ENCODE measurements at regions not wholly inside any gene's neighbourhood (a gene's known extent, or its start where the extent isn't known, plus 50 kb on each side); places are given as distances from the start of the nearest gene placed in this dataset.

DNA sequence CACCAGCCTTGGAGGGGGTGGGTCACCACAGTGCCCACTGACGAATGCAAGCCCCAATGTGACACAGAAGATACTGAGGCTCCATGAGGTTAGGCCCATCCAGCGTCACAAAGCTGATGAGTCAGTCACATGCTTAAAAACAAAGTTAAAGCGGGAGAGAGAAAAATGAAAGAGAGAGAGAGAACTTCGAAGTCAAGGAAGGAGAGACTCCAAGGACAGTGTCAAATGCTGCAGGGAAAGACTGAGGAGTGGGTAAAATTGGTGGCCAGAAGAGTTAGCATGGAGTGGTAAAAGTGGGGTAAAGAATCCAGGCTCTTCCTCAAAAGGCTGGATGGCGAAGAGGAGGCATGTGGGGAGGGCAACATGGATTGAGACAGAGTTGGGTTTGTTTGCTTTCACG lies 201.9 kb upstream of the CCDC150 start:
- no peak overlapping the region for H3K4me2 ChIP-seq (ENCODE audit: insufficient read depth, low read length)
- dilution Hi-C loops (cut with MboI; ENCODE audit: extremely low pct_ligation_motif_present, low sequenced_read_pairs), result no loop called here

More for the DNA sequence above, 201.9 kb upstream of the CCDC150 start:
- Histone ChIP-seq H4K20me1 (replicated peaks; ENCODE audit: control insufficient read depth, extremely low read depth, insufficient read depth, low read length) (no peaks in the 10 kb centered on the region), H3K36me3 (ENCODE audit: control insufficient read depth in 2 of 2, extremely low read depth in 1 of 2, insufficient read depth in 2 of 2, low read length in 2 of 2) (no peaks in the 10 kb centered on the region), H3K9me3 (replicated peaks; ENCODE audit: control insufficient read depth, insufficient read depth, low read length) (no peaks in the 10 kb centered on the region), H3K4me3 (replicated peaks in 1 of 3; ENCODE audit: insufficient read depth in 1 of 3, low read depth in 1 of 3, low read length in 3 of 3) (no peak overlapping the region), H3K79me2 (ENCODE audit: control insufficient read depth, insufficient read depth, low read length) (no peaks in the 10 kb centered on the region), H3K27me3 (ENCODE audit: control insufficient read depth in 2 of 2, insufficient read depth in 2 of 2, low read length in 2 of 2) (no peaks in the 10 kb centered on the region), H3K27ac (ENCODE audit: insufficient read depth, low read depth, low read length) (no peak overlapping the region), H3K9ac (replicated peaks; ENCODE audit: extremely low read depth, insufficient read depth, low read length) (no peak overlapping the region), H3K4me1 (ENCODE audit: control insufficient read depth, extremely low read depth, insufficient read depth, low read length) (peaks cover 23% of the 10 kb centered on the region), H2AFZ (ENCODE audit: low read depth, low read length) (no peak overlapping the region), H3K9me1 (replicated peaks; ENCODE audit: control insufficient read depth, extremely low read depth, insufficient read depth, low read length) (no peaks in the 10 kb centered on the region)
- FAIRE-seq (no peak), DNase-seq (ENCODE audit: low read depth, low spot score) (no peak)
- ChIA-PET CTCF (interaction anchor here (1.3 kb wide), 1 partner anchor 16 kb away, joined by 4 read pairs; no protein-coding TSS in a partner anchor), POLR2A (no interaction called here)
- TF ChIP-seq MYC (IDR thresholded peaks at IDR 0.05; ENCODE audit: low read depth, low read length), result no peak
- no peak for TF ChIP-seq JUN (IDR thresholded peaks at IDR 0.05; ENCODE audit: borderline replicate concordance, insufficient read depth, insufficient read length, low read depth)
- no peak for TF ChIP-seq MAX (IDR thresholded peaks at IDR 0.05; ENCODE audit: insufficient read depth, insufficient read length)
- TF ChIP-seq CTCF (IDR thresholded peaks at IDR 0.05; ENCODE audit: extremely low read depth in 1 of 2, insufficient read depth in 1 of 2, low read depth in 1 of 2, low read length in 2 of 2), result no peak
- no peak for TF ChIP-seq GATA2 (IDR thresholded peaks at IDR 0.05; ENCODE audit: insufficient read depth, insufficient read length, low read depth, low read length)
- TF ChIP-seq POLR2AphosphoS5 (IDR thresholded peaks at IDR 0.05; ENCODE audit: insufficient read depth, low read depth, low read length), result no peak
- no peak for TF ChIP-seq POLR2A (IDR thresholded peaks at IDR 0.05; ENCODE audit: low read depth, low read length)
- no peak for TF ChIP-seq EZH2 (IDR thresholded peaks at IDR 0.05; ENCODE audit: borderline replicate concordance, low read depth, low read length, severe bottlenecking)
- no peak for TF ChIP-seq FOS (IDR thresholded peaks at IDR 0.05; ENCODE audit: borderline replicate concordance, insufficient read depth, low read length)
- no TSS peak for BruUV-seq (replicated peaks)
- intact Hi-C loops (cut with micrococcal nuclease), result no loop called here

Data from endothelial cell of umbilical vein (primary cell).